ENCODE measurements at regions not wholly inside any gene's neighbourhood (a gene's known extent, or its start where the extent isn't known, plus 50 kb on each side); places are given as distances from the start of the nearest gene placed in this dataset.

DNA sequence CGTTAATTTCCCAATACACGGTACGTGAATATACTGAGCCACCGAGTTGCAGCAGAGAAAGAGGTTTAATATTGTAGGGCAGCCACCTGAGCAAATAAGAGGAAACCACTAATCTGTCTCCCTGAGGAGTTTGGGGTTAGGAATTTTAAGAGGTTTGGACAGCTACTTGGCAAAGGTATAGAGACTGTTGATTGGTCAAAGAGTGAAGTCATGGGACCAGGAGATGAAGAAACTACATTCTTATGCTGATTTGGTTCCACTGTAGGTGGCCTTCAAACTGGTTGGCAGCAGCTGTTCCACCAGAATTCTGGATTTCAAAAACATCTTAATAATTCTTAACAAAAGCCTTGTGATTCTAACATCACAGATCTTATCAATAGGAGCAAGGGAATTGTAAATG, 485.4 kb upstream of the PRMT6 start:
- TF ChIP-seq HSF1 (IDR thresholded peaks at IDR 0.05; ENCODE audit: low read depth, low read length) (no peak), POLR2AphosphoS5 (IDR thresholded peaks at IDR 0.05; ENCODE audit: low read length) (no peak), HDAC2 (IDR thresholded peaks at IDR 0.05) (no peak), POLR2A (IDR thresholded peaks at IDR 0.05; ENCODE audit: low read depth, low read length) (no peak), ZNF274 (IDR thresholded peaks at IDR 0.05; ENCODE audit: insufficient read depth, insufficient read length) (no peak), CTCF (IDR thresholded peaks at IDR 0.05 in 2 of 3, conservative IDR thresholded peaks at IDR 0.05 in 1 of 3; ENCODE audit: control insufficient read depth in 2 of 3, extremely low read depth in 1 of 3, insufficient read depth in 1 of 3, low read depth in 3 of 3, low read length in 3 of 3) (no peak), CEBPB (IDR thresholded peaks at IDR 0.05; ENCODE audit: borderline replicate concordance in 1 of 2, low read depth in 2 of 2, low read length in 2 of 2) (no peak), MEF2A (IDR thresholded peaks at IDR 0.05; ENCODE audit: insufficient read depth, low read depth, low read length) (no peak), NR2F1 (conservative IDR thresholded peaks at IDR 0.05) (no peak), GABPA (IDR thresholded peaks at IDR 0.05; ENCODE audit: low read depth) (no peak), USF1 (IDR thresholded peaks at IDR 0.05; ENCODE audit: borderline replicate concordance, extremely low read length, insufficient read depth, low read depth, low read length) (no peak), BCL3 (IDR thresholded peaks at IDR 0.05; ENCODE audit: borderline replicate concordance, insufficient read depth, low read depth, low read length, poor library complexity, severe bottlenecking) (no peak)
- TF ChIP-seq, protein P1, sequence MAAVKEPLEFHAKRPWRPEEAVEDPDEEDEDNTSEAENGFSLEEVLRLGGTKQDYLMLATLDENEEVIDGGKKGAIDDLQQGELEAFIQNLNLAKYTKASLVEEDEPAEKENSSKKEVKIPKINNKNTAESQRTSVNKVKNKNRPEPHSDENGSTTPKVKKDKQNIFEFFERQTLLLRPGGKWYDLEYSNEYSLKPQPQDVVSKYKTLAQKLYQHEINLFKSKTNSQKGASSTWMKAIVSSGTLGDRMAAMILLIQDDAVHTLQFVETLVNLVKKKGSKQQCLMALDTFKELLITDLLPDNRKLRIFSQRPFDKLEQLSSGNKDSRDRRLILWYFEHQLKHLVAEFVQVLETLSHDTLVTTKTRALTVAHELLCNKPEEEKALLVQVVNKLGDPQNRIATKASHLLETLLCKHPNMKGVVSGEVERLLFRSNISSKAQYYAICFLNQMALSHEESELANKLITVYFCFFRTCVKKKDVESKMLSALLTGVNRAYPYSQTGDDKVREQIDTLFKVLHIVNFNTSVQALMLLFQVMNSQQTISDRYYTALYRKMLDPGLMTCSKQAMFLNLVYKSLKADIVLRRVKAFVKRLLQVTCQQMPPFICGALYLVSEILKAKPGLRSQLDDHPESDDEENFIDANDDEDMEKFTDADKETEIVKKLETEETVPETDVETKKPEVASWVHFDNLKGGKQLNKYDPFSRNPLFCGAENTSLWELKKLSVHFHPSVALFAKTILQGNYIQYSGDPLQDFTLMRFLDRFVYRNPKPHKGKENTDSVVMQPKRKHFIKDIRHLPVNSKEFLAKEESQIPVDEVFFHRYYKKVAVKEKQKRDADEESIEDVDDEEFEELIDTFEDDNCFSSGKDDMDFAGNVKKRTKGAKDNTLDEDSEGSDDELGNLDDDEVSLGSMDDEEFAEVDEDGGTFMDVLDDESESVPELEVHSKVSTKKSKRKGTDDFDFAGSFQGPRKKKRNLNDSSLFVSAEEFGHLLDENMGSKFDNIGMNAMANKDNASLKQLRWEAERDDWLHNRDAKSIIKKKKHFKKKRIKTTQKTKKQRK (IDR thresholded peaks at IDR 0.05; ENCODE audit: low read depth, low read length): no peak

Measured in GM12878 (cell line).